ENCODE measurements at regions not wholly inside any gene's neighbourhood (a gene's known extent, or its start where the extent isn't known, plus 50 kb on each side); places are given as distances from the start of the nearest gene placed in this dataset.

GRCh38 chr10:4025339-4025738 is 240.3 kb upstream of the KLF6 start:
- TF ChIP-seq CTCF (IDR thresholded peaks at IDR 0.05) (no peak), POLR2A (IDR thresholded peaks at IDR 0.05) (no peak)

All from thyroid gland (tissue), 4 donors.